HepG2 (cell line): ENCODE measurements at regions not wholly inside any gene's neighbourhood (a gene's known extent, or its start where the extent isn't known, plus 50 kb on each side); places are given as distances from the start of the nearest gene placed in this dataset.

Source experiments
- HNF4G ChIP-seq, 2 experiments: sonication (generic) in 1 of 2; formaldehyde crosslinking in 1 of 2; IDR thresholded peaks; 2 replicates each; pipeline versions ENCODE4 v1.4.0 to v1.6.1; 2011 to 2020; ENCODE audit warnings: borderline replicate concordance in 2 of 2, low read depth in 2 of 2, mild to moderate bottlenecking in 2 of 2, low read length in 1 of 2, missing genetic modification reagents in 1 of 2, moderate library complexity in 1 of 2
- HOXA9 ChIP-seq: sonication (generic); formaldehyde crosslinking; IDR thresholded peaks from 2 replicates; pipeline ENCODE4 v1.8.1; 2022; ENCODE audit warnings: missing genetic modification reagents, mild to moderate bottlenecking, moderate library complexity, borderline replicate concordance
- NAIF1 ChIP-seq: sonication (generic); formaldehyde crosslinking; IDR thresholded peaks from 2 replicates; pipeline ENCODE4 v1.5.0; 2020; ENCODE audit warnings: mild to moderate bottlenecking, missing genetic modification reagents, borderline replicate concordance
- PLRG1 ChIP-seq: fragments of 450-650 bp; conservative IDR thresholded peaks from 2 replicates; pipeline ENCODE4 v1.6.1; 2016
- PTBP1 ChIP-seq: fragments of 200-400 bp; formaldehyde crosslinking; IDR thresholded peaks from 2 replicates; pipeline ENCODE4 v1.6.1; 2018; ENCODE audit warnings: low read length, low read depth; ENCODE audit not compliant: poor library complexity, severe bottlenecking
- ZNF264 ChIP-seq: sonication (generic); formaldehyde crosslinking; IDR thresholded peaks from 2 replicates; pipeline ENCODE4 v1.4.0; 2020; ENCODE audit warnings: missing genetic modification reagents
- ZNF431 ChIP-seq: sonication (generic); formaldehyde crosslinking; IDR thresholded peaks from 2 replicates; pipeline ENCODE4 v1.9.0; 2022; ENCODE audit warnings: missing genetic modification reagents, low read depth, mild to moderate bottlenecking, borderline replicate concordance
- ZNF878 ChIP-seq: sonication (generic); formaldehyde crosslinking; IDR thresholded peaks from 2 replicates; pipeline ENCODE4 v1.8.1; 2023; ENCODE audit warnings: mild to moderate bottlenecking, missing genetic modification reagents, moderate library complexity
- TF ChIP-seq, protein P1 (sequence below): sonication (generic); formaldehyde crosslinking; IDR thresholded peaks from 2 replicates; pipeline ENCODE4 v1.4.0; 2020; ENCODE audit warnings: mild to moderate bottlenecking, missing genetic modification reagents

DNA sequence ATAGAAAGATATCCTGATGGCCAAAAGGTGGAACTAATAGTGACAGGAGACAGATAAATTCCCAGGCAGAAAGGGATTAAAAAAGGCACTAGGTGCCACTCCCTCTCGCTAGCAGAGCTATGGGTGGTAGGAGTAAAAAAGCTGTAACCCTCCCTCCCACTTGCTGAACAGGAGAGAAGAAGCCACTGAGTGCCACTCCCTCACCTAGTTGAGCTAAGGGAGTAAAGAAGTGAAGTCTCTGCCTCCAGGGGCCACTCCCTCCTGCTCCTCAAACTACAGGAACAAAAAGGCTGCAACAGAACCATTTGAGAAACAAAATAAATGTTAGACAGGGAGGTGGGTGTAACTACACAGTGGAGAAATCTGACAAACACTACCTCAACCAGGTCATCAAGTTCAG, 276.2 kb upstream of the EPHA6 start (continued):
- no peak for TF ChIP-seq NAIF1
- TF ChIP-seq PTBP1: no peak
- no peak for TF ChIP-seq ZNF431 (CRISPR knock-in tag)
- TF ChIP-seq, protein P1, sequence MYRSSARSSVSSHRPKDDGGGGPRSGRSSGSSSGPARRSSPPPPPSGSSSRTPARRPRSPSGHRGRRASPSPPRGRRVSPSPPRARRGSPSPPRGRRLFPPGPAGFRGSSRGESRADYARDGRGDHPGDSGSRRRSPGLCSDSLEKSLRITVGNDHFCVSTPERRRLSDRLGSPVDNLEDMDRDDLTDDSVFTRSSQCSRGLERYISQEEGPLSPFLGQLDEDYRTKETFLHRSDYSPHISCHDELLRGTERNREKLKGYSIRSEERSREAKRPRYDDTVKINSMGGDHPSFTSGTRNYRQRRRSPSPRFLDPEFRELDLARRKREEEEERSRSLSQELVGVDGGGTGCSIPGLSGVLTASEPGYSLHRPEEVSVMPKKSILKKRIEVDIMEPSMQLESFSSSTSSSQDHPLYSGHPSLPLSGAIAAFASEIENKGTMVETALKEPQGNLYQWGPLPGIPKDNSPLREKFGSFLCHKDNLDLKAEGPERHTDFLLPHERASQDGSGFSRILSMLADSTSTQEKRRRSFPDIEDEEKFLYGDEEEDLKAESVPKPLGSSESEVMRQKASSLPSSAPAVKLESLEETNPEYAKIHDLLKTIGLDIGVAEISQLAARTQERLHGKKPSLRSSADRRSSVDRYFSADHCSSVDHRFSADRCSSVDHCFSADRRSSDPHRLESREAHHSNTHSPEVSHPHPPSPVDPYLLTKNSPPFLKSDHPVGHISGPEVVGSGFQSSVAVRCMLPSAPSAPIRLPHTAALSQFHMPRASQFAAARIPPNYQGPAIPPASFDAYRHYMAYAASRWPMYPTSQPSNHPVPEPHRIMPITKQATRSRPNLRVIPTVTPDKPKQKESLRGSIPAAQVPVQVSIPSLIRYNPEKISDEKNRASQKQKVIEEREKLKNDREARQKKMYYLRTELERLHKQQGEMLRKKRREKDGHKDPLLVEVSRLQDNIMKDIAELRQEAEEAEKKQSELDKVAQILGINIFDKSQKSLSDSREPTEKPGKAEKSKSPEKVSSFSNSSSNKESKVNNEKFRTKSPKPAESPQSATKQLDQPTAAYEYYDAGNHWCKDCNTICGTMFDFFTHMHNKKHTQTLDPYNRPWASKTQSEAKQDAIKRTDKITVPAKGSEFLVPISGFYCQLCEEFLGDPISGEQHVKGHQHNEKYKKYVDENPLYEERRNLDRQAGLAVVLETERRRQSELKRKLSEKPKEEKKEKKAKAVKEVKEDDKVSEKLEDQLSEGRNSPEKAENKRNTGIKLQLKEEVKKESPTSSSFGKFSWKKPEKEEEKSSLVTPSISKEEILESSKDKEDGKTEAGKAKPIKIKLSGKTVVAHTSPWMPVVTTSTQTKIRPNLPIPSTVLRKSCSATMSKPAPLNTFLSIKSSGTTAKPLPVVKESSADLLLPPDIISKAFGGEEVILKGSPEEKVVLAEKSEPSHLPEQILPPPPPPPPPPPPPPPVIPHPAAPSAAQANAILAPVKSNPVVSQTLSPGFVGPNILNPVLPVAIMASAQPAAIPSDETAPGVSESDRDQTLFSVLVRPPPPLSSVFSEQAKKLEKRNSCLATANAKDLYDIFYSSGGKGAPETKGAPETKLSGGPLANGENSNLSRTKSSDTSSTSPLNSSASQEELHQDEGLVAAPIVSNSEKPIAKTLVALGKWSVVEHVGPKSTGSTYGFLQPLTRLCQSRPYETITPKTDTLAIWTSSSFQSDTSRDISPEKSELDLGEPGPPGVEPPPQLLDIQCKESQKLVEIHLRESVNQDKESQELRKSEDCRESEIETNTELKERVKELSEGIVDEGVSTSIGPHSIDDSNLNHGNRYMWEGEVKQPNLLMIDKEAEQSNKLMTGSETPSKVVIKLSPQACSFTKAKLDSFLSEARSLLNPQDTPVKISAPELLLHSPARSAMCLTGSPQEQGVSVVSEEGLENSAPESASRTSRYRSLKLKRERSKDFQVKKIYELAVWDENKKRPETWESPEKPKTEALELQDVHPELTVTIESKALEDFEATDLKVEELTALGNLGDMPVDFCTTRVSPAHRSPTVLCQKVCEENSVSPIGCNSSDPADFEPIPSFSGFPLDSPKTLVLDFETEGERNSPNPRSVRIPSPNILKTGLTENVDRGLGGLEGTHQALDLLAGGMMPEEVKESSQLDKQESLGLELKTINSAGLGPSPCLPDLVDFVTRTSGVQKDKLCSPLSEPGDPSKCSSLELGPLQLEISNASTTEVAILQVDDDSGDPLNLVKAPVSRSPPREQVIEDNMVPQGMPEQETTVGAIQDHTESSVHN (CRISPR knock-in tag): no peak
- TF ChIP-seq ZNF878: no peak
- TF ChIP-seq HNF4G (IDR thresholded peaks at IDR 0.05; ENCODE audit: borderline replicate concordance, low read depth, low read length): no peak
- TF ChIP-seq HNF4G (CRISPR knock-in tag; IDR thresholded peaks at IDR 0.05; ENCODE audit: borderline replicate concordance, low read depth): no peak
- TF ChIP-seq PLRG1: no peak
- TF ChIP-seq HOXA9 (CRISPR knock-in tag): no peak
- TF ChIP-seq ZNF264: no peak
- TF ChIP-seq, all 625 proteins: peak for 0
